ENCODE measurements at regions not wholly inside any gene's neighbourhood (a gene's known extent, or its start where the extent isn't known, plus 50 kb on each side); places are given as distances from the start of the nearest gene placed in this dataset.

DNA sequence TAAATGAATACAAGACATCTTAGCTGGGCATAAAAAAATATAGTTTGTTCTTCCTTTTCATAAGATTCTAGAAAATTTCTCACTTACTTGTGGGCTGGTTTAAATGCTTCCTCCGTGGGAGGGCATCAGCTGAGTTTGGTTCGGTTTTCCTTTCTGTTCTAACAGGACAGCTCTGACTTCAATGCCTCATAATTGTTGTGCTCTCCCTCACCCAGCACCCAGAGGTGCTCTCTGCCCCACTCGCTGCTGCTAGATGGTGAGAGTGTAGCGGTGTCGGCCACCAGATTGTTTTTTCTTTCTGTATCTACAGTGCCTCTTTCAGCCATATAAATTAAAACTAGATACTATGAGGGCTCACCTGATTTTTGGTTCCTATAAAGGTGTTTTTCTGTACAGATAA, 407.2 kb upstream of the CDH7 start:
- Histone ChIP-seq H3K36me3 (no peaks in the 10 kb centered on the region), H3K4me1 (no peaks in the 10 kb centered on the region), H3K4me3 (no peak overlapping the region), H3K27me3 (no peaks in the 10 kb centered on the region), H3K27ac (no peak overlapping the region), H3K9me3 (no peaks in the 10 kb centered on the region)
- WGBS, 2 donors: 87 to 92% methylated on average over 5 of the region's 5 CpGs
- DNase-seq: no peak
- intact Hi-C loops (cut with DNase I): no loop called here
- TF ChIP-seq, protein P1, sequence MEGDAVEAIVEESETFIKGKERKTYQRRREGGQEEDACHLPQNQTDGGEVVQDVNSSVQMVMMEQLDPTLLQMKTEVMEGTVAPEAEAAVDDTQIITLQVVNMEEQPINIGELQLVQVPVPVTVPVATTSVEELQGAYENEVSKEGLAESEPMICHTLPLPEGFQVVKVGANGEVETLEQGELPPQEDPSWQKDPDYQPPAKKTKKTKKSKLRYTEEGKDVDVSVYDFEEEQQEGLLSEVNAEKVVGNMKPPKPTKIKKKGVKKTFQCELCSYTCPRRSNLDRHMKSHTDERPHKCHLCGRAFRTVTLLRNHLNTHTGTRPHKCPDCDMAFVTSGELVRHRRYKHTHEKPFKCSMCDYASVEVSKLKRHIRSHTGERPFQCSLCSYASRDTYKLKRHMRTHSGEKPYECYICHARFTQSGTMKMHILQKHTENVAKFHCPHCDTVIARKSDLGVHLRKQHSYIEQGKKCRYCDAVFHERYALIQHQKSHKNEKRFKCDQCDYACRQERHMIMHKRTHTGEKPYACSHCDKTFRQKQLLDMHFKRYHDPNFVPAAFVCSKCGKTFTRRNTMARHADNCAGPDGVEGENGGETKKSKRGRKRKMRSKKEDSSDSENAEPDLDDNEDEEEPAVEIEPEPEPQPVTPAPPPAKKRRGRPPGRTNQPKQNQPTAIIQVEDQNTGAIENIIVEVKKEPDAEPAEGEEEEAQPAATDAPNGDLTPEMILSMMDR (IDR thresholded peaks at IDR 0.05): no peak
- TF ChIP-seq POLR2A (IDR thresholded peaks at IDR 0.05): no peak
- TF ChIP-seq EP300 (IDR thresholded peaks at IDR 0.05): no peak
- no peak for TF ChIP-seq POLR2AphosphoS5 (IDR thresholded peaks at IDR 0.05)

DNA sequence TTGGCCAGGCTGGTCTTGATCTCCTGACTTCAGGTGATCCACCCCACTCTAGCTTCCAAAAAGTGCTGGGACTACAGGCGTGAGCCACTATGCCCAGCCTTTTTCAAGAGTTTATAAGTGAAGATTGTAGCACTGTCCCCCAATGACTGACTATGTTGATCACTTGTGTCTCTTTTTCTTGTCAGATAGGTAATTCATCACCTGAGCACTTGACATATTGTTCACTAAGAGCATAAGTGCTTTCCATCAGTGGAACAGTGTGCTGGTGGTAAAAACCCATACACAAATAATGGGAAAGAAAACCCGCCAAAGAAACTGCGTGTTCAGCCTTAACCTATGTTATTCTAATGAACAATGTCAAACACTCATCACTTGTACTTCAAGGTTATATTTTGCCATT, 414.4 kb upstream of the CDH7 start:
- Histone ChIP-seq H3K9me3 (no peaks in the 10 kb centered on the region), H3K4me1 (no peaks in the 10 kb centered on the region), H3K27ac (no peak overlapping the region), H3K4me3 (no peak overlapping the region), H3K27me3 (no peaks in the 10 kb centered on the region), H3K36me3 (no peaks in the 10 kb centered on the region)
- TF ChIP-seq, protein P1 (IDR thresholded peaks at IDR 0.05): no peak
- no peak for TF ChIP-seq POLR2AphosphoS5 (IDR thresholded peaks at IDR 0.05)
- no peak for TF ChIP-seq POLR2A (IDR thresholded peaks at IDR 0.05)
- no peak for TF ChIP-seq EP300 (IDR thresholded peaks at IDR 0.05)
- DNase-seq: no peak
- WGBS, 2 donors: 56 to 91% methylated on average over 3 of the region's 3 CpGs
- intact Hi-C loops (cut with DNase I): no loop called here

DNA sequence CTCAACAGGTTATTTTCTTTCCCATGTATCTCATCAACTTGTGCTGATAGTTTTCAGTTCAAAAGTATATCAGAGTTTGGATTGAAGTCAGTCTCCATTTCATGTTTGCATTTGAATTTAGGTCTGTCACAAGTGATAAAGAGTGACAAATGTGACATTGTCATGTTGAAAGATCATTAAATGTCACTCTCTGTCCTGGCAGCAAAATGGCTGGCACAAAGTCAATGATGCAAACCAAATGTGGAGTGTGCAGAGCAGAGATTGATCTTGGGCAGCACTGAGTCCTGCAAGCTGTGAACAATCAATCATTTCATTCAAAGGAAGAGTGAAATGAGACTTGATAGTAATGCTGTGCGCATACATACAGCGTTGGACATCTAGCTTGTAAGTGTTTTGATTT, 421.8 kb upstream of the CDH7 start:
- Histone ChIP-seq H3K4me1 (no peaks in the 10 kb centered on the region), H3K27ac (no peak overlapping the region), H3K36me3 (no peaks in the 10 kb centered on the region), H3K27me3 (no peaks in the 10 kb centered on the region), H3K4me3 (no peak overlapping the region), H3K9me3 (no peaks in the 10 kb centered on the region)
- TF ChIP-seq, protein P1 (IDR thresholded peaks at IDR 0.05): no peak
- TF ChIP-seq POLR2A (IDR thresholded peaks at IDR 0.05) (no peak), EP300 (IDR thresholded peaks at IDR 0.05) (no peak), POLR2AphosphoS5 (IDR thresholded peaks at IDR 0.05) (no peak)
- 83 to 93% methylated on average over 2 of the region's 2 CpGs for WGBS, 2 donors
- intact Hi-C loops (cut with DNase I): no loop called here
- DNase-seq: no peak

DNA sequence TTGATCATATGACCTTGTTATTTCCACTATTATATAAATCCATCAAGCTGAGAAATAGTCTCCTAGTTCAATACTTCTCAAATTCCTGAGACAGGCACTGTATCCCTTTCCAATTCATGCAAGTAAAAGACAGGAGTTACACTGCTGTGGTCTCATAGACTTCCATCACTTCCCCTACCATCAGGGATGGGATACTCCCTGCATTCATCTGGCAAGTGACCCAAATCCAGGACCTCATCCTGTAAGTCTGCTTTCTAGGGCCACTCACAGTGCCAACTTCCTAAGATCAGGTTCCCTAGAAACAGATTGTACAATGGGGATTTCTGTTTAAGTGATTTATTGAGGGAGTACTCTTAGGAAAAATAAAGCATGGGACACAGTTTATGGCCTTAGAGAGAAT, 424.0 kb upstream of the CDH7 start:
- H3K4me1 ChIP-seq: no peaks in the 10 kb centered on the region
- no peaks in the 10 kb centered on the region for H3K36me3 ChIP-seq
- no peaks in the 10 kb centered on the region for H3K27me3 ChIP-seq
- intact Hi-C loops (cut with DNase I): no loop called here
- TF ChIP-seq EP300 (IDR thresholded peaks at IDR 0.05) (no peak), POLR2A (IDR thresholded peaks at IDR 0.05) (no peak)
- TF ChIP-seq, protein P1 (IDR thresholded peaks at IDR 0.05): no peak
- DNase-seq: no peak
- no peak overlapping the region for H3K4me3 ChIP-seq
- H3K9me3 ChIP-seq: no peaks in the 10 kb centered on the region
- no peak overlapping the region for H3K27ac ChIP-seq

DNA sequence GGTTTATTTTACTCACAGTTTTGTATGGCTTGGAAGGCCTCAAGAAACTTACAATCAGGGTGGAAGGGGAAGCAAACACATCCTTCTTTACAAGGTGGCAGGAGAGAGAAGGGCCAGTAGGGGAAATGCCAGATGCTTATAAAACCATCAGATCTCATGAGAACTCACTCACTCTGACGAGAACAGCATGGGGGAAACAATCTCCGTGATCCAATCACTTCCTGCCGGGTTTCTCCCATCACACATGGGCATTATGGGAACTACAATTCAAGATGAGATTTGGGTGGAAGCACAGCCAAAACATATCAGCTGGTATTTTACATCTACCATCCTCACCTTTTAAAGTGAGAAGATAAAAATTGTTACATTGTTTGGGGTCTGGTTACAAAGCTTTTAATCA, 427.9 kb upstream of the CDH7 start:
- no peak for DNase-seq
- Histone ChIP-seq H3K27me3 (no peaks in the 10 kb centered on the region), H3K4me1 (no peaks in the 10 kb centered on the region), H3K9me3 (no peaks in the 10 kb centered on the region), H3K4me3 (no peak overlapping the region), H3K27ac (no peak overlapping the region), H3K36me3 (no peaks in the 10 kb centered on the region)
- WGBS, 2 donors: 66 to 73% methylated on average over 3 of the region's 3 CpGs
- intact Hi-C loops (cut with DNase I): no loop called here
- TF ChIP-seq EP300 (IDR thresholded peaks at IDR 0.05): no peak
- no peak for TF ChIP-seq POLR2A (IDR thresholded peaks at IDR 0.05)
- no peak for TF ChIP-seq POLR2AphosphoS5 (IDR thresholded peaks at IDR 0.05)
- TF ChIP-seq, protein P1 (IDR thresholded peaks at IDR 0.05): no peak
